MCF 10A (cell line): ENCODE measurements at regions not wholly inside any gene's neighbourhood (a gene's known extent, or its start where the extent isn't known, plus 50 kb on each side); places are given as distances from the start of the nearest gene placed in this dataset.

Experiments
- BruUV-seq: library from RNA; stranded (reverse); fragments of 400-500 nt; replicated peaks from 2 replicates; lab custom pipeline; 2021; lab: Mats Ljungman, UMichigan
- CTCF ChIA-PET: fragments of 300-600 bp; sonication (Branson Sonifier 250); formaldehyde crosslinking; extraction: SDS; loops from one replicate; lab custom pipeline; 2021; ENCODE audit warnings: antibody characterized with exemption, inconsistent platforms; lab: Yijun Ruan, JAX
- POLR2A ChIA-PET: fragments of 300-600, 350-650 bp; sonication (Branson Sonifier 250); formaldehyde crosslinking; extraction: SDS; loops from one replicate; lab custom pipeline; 2020; ENCODE audit warnings: antibody characterized with exemption, inconsistent platforms; lab: Yijun Ruan, JAX
- DNase-seq: peaks from one replicate; pipeline ENCODE4 v3.0.0-alpha.2; 2018; ENCODE audit not compliant: unreplicated experiment
- H3K27ac Mint-ChIP-seq: one replicate; pipeline ENCODE4 v1.8.0; 2022; ENCODE audit warnings: mild to moderate bottlenecking, low read depth, mixed read lengths; ENCODE audit not compliant: unreplicated experiment
- H3K27me3 Mint-ChIP-seq: one replicate; pipeline ENCODE4 v1.8.0; 2022; ENCODE audit warnings: mixed read lengths; ENCODE audit not compliant: insufficient read depth, unreplicated experiment
- H3K36me3 Mint-ChIP-seq: one replicate; pipeline ENCODE4 v1.8.0; 2022; ENCODE audit warnings: mild to moderate bottlenecking, moderate library complexity, mixed read lengths; ENCODE audit not compliant: insufficient read depth, unreplicated experiment
- H3K4me1 Mint-ChIP-seq: one replicate; pipeline ENCODE4 v1.8.0; 2022; ENCODE audit warnings: mixed read lengths; ENCODE audit not compliant: insufficient read depth, unreplicated experiment
- H3K4me3 Mint-ChIP-seq: one replicate; pipeline ENCODE4 v1.8.0; 2022; ENCODE audit warnings: mild to moderate bottlenecking, moderate library complexity, mixed read lengths; ENCODE audit not compliant: unreplicated experiment
- H3K9me3 Mint-ChIP-seq: one replicate; pipeline ENCODE4 v1.8.0; 2022; ENCODE audit warnings: mixed read lengths; ENCODE audit not compliant: unreplicated experiment
- CTCF ChIP-seq: fragments of 200-600 bp; IDR thresholded peaks from one replicate; pipeline ENCODE4 v1.8.0; 2022; ENCODE audit warnings: antibody characterized with exemption, mild to moderate bottlenecking; ENCODE audit not compliant: unreplicated experiment
- intact Hi-C: fragments of 100-400 bp; cut with micrococcal nuclease; formaldehyde crosslinking; loops from 2 replicates; pipeline ENCODE4 v1.14.1; 2022

- CTCF ChIA-PET: interaction anchor here (0.6 to 5.5 kb wide), 3 partner anchors 15 to 493 kb away, joined by 3 to 46 read pairs (median 4); no protein-coding TSS in a partner anchor
- no peak for TF ChIP-seq CTCF
- Mint-ChIP-seq H3K27ac (no peak overlapping the region), H3K4me1 (no peaks in the 10 kb centered on the region), H3K4me3 (no peak overlapping the region), H3K9me3 (no peaks in the 10 kb centered on the region), H3K27me3 (peaks cover 6% of the 10 kb centered on the region), H3K36me3 (no peaks in the 10 kb centered on the region)
- no TSS peak for BruUV-seq
- intact Hi-C loops: no loop called here
- POLR2A ChIA-PET: no interaction called here
- no peak for DNase-seq
Observed at GRCh38 chr2:217636578-217636977, 366.2 kb downstream of the TNS1 start.

DNA sequence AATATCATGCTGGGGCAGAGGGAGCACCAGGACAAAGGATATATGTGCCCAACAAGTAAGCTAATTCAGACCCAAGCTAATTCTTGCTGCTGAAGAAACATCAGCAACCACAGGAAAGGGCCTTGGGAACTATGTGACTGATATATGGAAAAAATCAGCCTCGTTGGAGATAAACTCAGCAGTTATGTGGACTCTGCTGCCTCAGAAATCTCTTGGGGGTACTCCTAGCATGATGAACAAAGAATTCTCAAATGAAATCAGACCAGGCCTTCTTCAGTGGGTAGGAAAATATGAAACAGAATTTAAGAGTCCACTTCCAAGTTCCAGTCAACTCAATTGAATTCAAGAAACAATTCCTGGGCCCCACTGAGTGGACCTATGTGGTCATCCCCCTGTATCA lies 367.9 kb downstream of the TNS1 start:
- Mint-ChIP-seq H3K27me3 (peaks cover 21% of the 10 kb centered on the region), H3K36me3 (no peaks in the 10 kb centered on the region), H3K27ac (no peak overlapping the region), H3K9me3 (no peaks in the 10 kb centered on the region), H3K4me3 (no peak overlapping the region), H3K4me1 (no peaks in the 10 kb centered on the region)
- TF ChIP-seq CTCF: no peak
- no peak for DNase-seq
- POLR2A ChIA-PET: no interaction called here
- intact Hi-C loops: no loop called here
- no TSS peak for BruUV-seq
- CTCF ChIA-PET: interaction anchor here (1.6 to 5.5 kb wide), 2 partner anchors 16 to 78 kb away, joined by 10 to 46 read pairs; no protein-coding TSS in a partner anchor

- Mint-ChIP-seq H3K36me3 (no peaks in the 10 kb centered on the region), H3K27ac (no peak overlapping the region), H3K9me3 (no peaks in the 10 kb centered on the region), H3K27me3 (peaks cover 21% of the 10 kb centered on the region), H3K4me1 (no peaks in the 10 kb centered on the region), H3K4me3 (no peak overlapping the region)
- BruUV-seq: no TSS peak
- CTCF ChIA-PET: interaction anchor here (0.6 to 2.6 kb wide), 3 partner anchors 9 to 237 kb away, joined by 3 to 10 read pairs (median 4); no protein-coding TSS in a partner anchor
- DNase-seq: no peak
- intact Hi-C loops: no loop called here
- TF ChIP-seq CTCF: no peak
- POLR2A ChIA-PET: interaction anchor here (0.6 kb wide), 1 partner anchor 10 kb away, joined by 3 read pairs; no protein-coding TSS in a partner anchor
Observed at GRCh38 chr2:217632043-217632442, 370.8 kb downstream of the TNS1 start.

DNA sequence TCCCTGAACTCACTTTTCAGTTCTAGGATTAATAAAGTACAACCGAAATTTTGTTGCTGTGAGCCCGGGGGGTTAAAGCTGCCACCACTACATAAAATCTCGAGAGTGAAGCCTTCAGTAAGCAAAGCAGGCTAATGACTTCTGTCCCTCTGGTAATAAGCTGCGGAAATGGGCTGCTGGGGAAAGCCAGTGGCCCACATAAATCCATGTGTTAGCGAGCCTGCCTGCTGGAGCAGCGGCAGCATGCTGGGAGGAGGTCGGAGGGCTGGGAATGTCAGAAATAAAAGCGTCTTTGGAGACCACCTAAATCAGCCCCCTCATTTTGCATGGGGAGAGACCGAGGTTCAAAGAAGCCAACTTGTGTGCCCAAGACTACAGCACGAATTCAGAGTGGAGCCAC lies 371.7 kb downstream of the TNS1 start:
- H3K27me3 Mint-ChIP-seq: peaks cover 21% of the 10 kb centered on the region
- CTCF ChIA-PET: interaction anchor here (0.9 to 2.6 kb wide), 2 partner anchors 16 to 20 kb away, joined by 4 to 10 read pairs; no protein-coding TSS in a partner anchor
- POLR2A ChIA-PET: no interaction called here
- H3K4me3 Mint-ChIP-seq: no peak overlapping the region
- intact Hi-C loops: no loop called here
- H3K9me3 Mint-ChIP-seq: no peaks in the 10 kb centered on the region
- H3K27ac Mint-ChIP-seq: no peak overlapping the region
- H3K36me3 Mint-ChIP-seq: no peaks in the 10 kb centered on the region
- no peak for DNase-seq
- no TSS peak for BruUV-seq
- no peaks in the 10 kb centered on the region for H3K4me1 Mint-ChIP-seq
- TF ChIP-seq CTCF: no peak
